Posterior cingulate gyrus (tissue), 11 donors: ENCODE measurements at regions not wholly inside any gene's neighbourhood (a gene's known extent, or its start where the extent isn't known, plus 50 kb on each side); places are given as distances from the start of the nearest gene placed in this dataset.
"Not testable (repeated sequence)": the region's sequence is repeated elsewhere in the genome, so short reads cannot be mapped to it uniquely, and the experiment has no call there.

Experiments used
- DNase-seq, 10 donors: peaks; one replicate each; pipeline versions ENCODE4 v3.0.0 to v3.0.0-alpha.2; 2020 to 2021; ENCODE audit warnings: mixed read lengths in 3 of 10
- intact Hi-C: fragments of 100-400 bp; cut with DNase I; formaldehyde crosslinking; loops from one replicate; pipeline ENCODE4 v1.15.1; 2023

GRCh38 chr1:219324629-219325367 lies 151.1 kb downstream of the LYPLAL1 start:
- intact Hi-C loops = no loop called here
- DNase-seq = no peak

GRCh38 chr1:219324171-219324570 lies 150.5 kb downstream of the LYPLAL1 start:
- intact Hi-C loops = no loop called here
- no peak for DNase-seq

GRCh38 chr1:219323426-219323825 lies 149.7 kb downstream of the LYPLAL1 start:
- no peak for DNase-seq
- intact Hi-C loops = no loop called here

- no peak for DNase-seq
- intact Hi-C loops = no loop called here
These were observed 149.1 kb downstream of the LYPLAL1 start for GRCh38 chr1:219322766-219323165.

GRCh38 chr1:219320563-219320962 lies 146.9 kb downstream of the LYPLAL1 start:
- intact Hi-C loops, DNase-seq: not testable (repeated sequence)

- no peak for DNase-seq
- intact Hi-C loops = no loop called here
These were observed 145.1 kb downstream of the LYPLAL1 start for GRCh38 chr1:219318826-219319225.

GRCh38 chr1:219317762-219318353 lies 144.2 kb downstream of the LYPLAL1 start:
- no peak for DNase-seq
- intact Hi-C loops = no loop called here

- DNase-seq = no peak
- intact Hi-C loops = no loop called here
These were observed 142.4 kb downstream of the LYPLAL1 start for GRCh38 chr1:219316066-219316465.

GRCh38 chr1:219313961-219314360 lies 140.3 kb downstream of the LYPLAL1 start:
- intact Hi-C loops = no loop called here
- no peak for DNase-seq

- DNase-seq = no peak
- intact Hi-C loops = no loop called here
These were observed 139.3 kb downstream of the LYPLAL1 start for GRCh38 chr1:219312967-219313366.

GRCh38 chr1:219310181-219310728 lies 136.6 kb downstream of the LYPLAL1 start:
- intact Hi-C loops = no loop called here
- no peak for DNase-seq

GRCh38 chr1:219308367-219308766 lies 134.7 kb downstream of the LYPLAL1 start:
- intact Hi-C loops = no loop called here
- DNase-seq = peak in 1 of 10 donors; percentile 69

GRCh38 chr1:219304227-219305226 lies 130.8 kb downstream of the LYPLAL1 start:
- intact Hi-C loops = no loop called here
- peak in 1 of 10 donors; percentile 16 for DNase-seq

- no peak for DNase-seq
- intact Hi-C loops = no loop called here
These were observed 129.0 kb downstream of the LYPLAL1 start for GRCh38 chr1:219302697-219303096.

- intact Hi-C loops = no loop called here
- DNase-seq = no peak
These were observed 125.7 kb downstream of the LYPLAL1 start for GRCh38 chr1:219299420-219299819.

GRCh38 chr1:219298571-219299148 lies 125.0 kb downstream of the LYPLAL1 start:
- intact Hi-C loops = no loop called here
- no peak for DNase-seq

GRCh38 chr1:219296430-219297355 lies 123.0 kb downstream of the LYPLAL1 start:
- intact Hi-C loops = no loop called here
- no peak for DNase-seq

- no peak for DNase-seq
- intact Hi-C loops = no loop called here
These were observed 120.6 kb downstream of the LYPLAL1 start for GRCh38 chr1:219294251-219294650.

GRCh38 chr1:219293410-219293809 lies 119.7 kb downstream of the LYPLAL1 start:
- DNase-seq = no peak
- intact Hi-C loops = no loop called here
